Testis (tissue), 2 donors: ENCODE measurements at regions not wholly inside any gene's neighbourhood (a gene's known extent, or its start where the extent isn't known, plus 50 kb on each side); places are given as distances from the start of the nearest gene placed in this dataset.

Source experiments
- DNase-seq: peaks from one replicate; pipeline ENCODE4 v3.0.0-alpha.2; 2019
- H3K27ac ChIP-seq, 2 donors: fragments of 200-600 bp; sonication (generic); one replicate each; pipeline ENCODE4 v1.5.1; 2019
- H3K27me3 ChIP-seq: fragments of 200-600 bp; sonication (generic); one replicate; pipeline ENCODE4 v1.5.1; 2019
- H3K36me3 ChIP-seq: fragments of 200-600 bp; sonication (generic); one replicate; pipeline ENCODE4 v1.5.1; 2017; ENCODE audit warnings: low read depth; ENCODE audit errors: missing control alignments
- H3K4me1 ChIP-seq: fragments of 200-600 bp; sonication (generic); one replicate; pipeline ENCODE4 v1.5.1; 2019
- H3K4me3 ChIP-seq, 2 donors: fragments of 200-600 bp; sonication (generic); one replicate each; pipeline ENCODE4 v1.5.1; 2017 to 2019
- H3K9me3 ChIP-seq: fragments of 200-600 bp; sonication (generic); one replicate; pipeline ENCODE4 v1.5.1; 2017
- CTCF ChIP-seq, 3 experiments: fragments of 450-650 bp in 2 of 3; fragments of 200-600 bp in 1 of 3; sonication (generic) in 1 of 3; IDR thresholded peaks; one replicate each; pipeline ENCODE4 v1.5.1; 2016 to 2019; ENCODE audit warnings: antibody characterized with exemption in 3 of 3, mild to moderate bottlenecking in 2 of 3, moderate library complexity in 1 of 3
- POLR2A ChIP-seq: fragments of 450-650 bp; IDR thresholded peaks from one replicate; pipeline ENCODE4 v1.6.1; 2017; ENCODE audit warnings: antibody characterized with exemption, mild to moderate bottlenecking, moderate library complexity
- WGBS, 2 donors: methylation state at CpG; one replicate each; pipeline ENCODE4 v1.1.5; 2018; 5-methylcytosine and 5-hydroxymethylcytosine counted together
- intact Hi-C: fragments of 100-400 bp; cut with DNase I; formaldehyde crosslinking; loops from one replicate; pipeline ENCODE4 v1.15.1; 2023; ENCODE audit warnings: low total_unique reads

DNA sequence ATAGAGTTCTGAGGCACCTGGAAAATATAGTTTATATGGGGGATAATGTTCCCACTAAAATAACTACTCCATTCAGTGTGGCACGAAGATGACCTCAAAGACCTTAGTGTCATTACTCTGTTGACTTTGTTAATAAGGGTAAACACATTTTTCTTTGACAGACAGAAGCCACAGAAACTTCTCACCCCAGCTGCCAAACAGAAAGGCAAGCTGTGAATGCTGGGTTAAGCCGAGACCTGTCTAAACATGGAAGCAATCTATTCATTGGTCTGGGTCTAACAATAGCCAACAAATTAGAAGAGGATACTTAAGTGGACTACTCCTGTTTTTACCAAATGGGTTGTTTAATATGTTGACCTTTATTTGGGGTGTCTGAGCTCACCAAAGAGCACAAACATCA lies 171.4 kb downstream of the TLE1 start:
- Histone ChIP-seq H3K36me3 (no peaks in the 10 kb centered on the region), H3K9me3 (no peaks in the 10 kb centered on the region), H3K4me1 (no peaks in the 10 kb centered on the region), H3K4me3 (no peak overlapping the region), H3K27ac (no peak overlapping the region), H3K27me3 (no peaks in the 10 kb centered on the region)
- DNase-seq = no peak
- intact Hi-C loops = no loop called here
- WGBS, 2 donors = 83 to 90% methylated on average over 2 of the region's 2 CpGs
- TF ChIP-seq CTCF (IDR thresholded peaks at IDR 0.05) = no peak
- no peak for TF ChIP-seq POLR2A

GRCh38 chr9:81513059-81513458 lies 176.3 kb downstream of the TLE1 start:
- 72 to 74% methylated on average over 2 of the region's 2 CpGs for WGBS, 2 donors
- Histone ChIP-seq H3K36me3 (no peaks in the 10 kb centered on the region), H3K27ac (no peak overlapping the region), H3K4me1 (no peaks in the 10 kb centered on the region), H3K27me3 (no peaks in the 10 kb centered on the region), H3K9me3 (no peaks in the 10 kb centered on the region), H3K4me3 (no peak overlapping the region)
- intact Hi-C loops = no loop called here
- DNase-seq = no peak
- TF ChIP-seq CTCF (IDR thresholded peaks at IDR 0.05) (no peak), POLR2A (no peak)

DNA sequence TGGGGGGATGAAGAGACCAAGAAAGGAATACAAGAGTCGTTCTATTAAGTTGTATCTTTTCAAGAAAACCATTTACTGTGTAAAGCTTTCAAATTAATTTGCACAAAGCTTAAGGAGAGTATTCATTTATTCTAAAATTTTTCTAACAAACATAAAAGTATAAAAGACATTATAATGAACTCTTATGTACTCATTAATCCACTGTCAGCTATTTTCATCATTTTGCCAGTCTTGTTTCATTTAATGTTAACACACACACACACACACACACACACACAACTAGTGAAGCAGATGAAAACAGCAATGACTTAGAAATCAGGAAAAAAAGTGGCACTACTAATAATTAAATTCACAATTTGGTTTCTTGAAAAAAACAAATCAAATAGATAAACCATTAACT lies 176.7 kb downstream of the TLE1 start:
- intact Hi-C loops = no loop called here
- 84 to 91% methylated on average over 1 of the region's 1 CpG for WGBS, 2 donors

GRCh38 chr9:81508476-81508875 lies 180.9 kb downstream of the TLE1 start:
- no peak for DNase-seq
- no peaks in the 10 kb centered on the region for H3K27me3 ChIP-seq
- H3K4me1 ChIP-seq = no peaks in the 10 kb centered on the region
- WGBS, 2 donors = 77 to 84% methylated on average over 9 to 12 of the region's 12 CpGs
- H3K36me3 ChIP-seq = no peaks in the 10 kb centered on the region
- TF ChIP-seq POLR2A = no peak
- TF ChIP-seq CTCF (IDR thresholded peaks at IDR 0.05) = no peak
- no peak overlapping the region for H3K4me3 ChIP-seq
- no peak overlapping the region for H3K27ac ChIP-seq
- H3K9me3 ChIP-seq = no peaks in the 10 kb centered on the region
- intact Hi-C loops = no loop called here

More for the DNA sequence above, 176.7 kb downstream of the TLE1 start:
- DNase-seq = no peak
- Histone ChIP-seq H3K4me3 (no peak overlapping the region), H3K4me1 (no peaks in the 10 kb centered on the region), H3K36me3 (no peaks in the 10 kb centered on the region), H3K27ac (no peak overlapping the region), H3K9me3 (no peaks in the 10 kb centered on the region), H3K27me3 (no peaks in the 10 kb centered on the region)
- TF ChIP-seq POLR2A (no peak), CTCF (IDR thresholded peaks at IDR 0.05) (no peak)

DNA sequence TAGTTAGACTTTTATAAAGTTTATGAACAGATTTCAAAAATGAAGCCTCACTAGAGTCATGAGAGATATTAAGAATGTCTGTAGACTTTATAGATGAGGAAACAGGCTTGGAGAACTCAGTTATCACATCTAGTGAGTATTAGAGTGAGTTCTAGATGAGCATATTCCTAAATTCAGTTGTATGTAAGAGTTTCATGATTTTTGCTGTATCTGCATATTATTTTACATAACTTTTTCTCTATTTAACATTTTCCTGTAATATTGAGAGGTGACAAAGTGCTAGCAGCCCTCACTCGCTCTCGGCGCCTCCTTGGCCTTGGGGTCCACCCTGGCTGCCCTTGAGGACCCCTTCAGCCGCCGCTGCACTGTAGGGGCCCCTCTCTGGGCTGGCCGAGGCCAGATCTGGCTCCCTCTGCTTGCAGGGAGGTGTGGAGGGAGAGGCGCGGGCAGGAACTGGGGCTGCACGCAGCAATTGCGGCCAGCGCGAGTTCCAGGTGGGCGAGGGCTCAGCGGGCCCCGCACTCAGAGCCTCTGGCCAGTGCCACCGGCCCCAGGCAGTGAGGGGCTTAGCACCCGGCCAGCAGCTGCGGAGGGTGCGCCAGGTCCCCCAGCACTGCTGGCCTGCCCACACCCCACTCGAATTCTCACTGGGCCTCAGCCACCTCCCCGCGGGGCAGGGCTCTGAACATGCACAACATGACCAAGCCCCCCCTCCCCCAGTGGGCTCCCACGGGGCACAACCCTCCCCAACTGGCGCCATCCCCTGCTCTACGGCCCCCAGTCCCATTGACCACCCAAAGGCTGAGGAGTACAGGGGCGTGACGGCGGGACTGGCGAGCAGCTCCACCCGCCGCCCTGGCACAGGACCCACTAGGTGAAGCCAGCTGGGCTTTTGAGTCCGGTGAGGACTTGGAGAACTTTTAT lies 182.1 kb downstream of the TLE1 start:
- H3K27me3 ChIP-seq = no peaks in the 10 kb centered on the region
- H3K36me3 ChIP-seq = no peaks in the 10 kb centered on the region
- H3K4me1 ChIP-seq = no peaks in the 10 kb centered on the region
- H3K4me3 ChIP-seq = peak overlapping the region; percentile 21 to 38
- intact Hi-C loops = no loop called here
- no peaks in the 10 kb centered on the region for H3K9me3 ChIP-seq
- TF ChIP-seq CTCF (IDR thresholded peaks at IDR 0.05) (no peak), POLR2A (no peak)
- WGBS, 2 donors = 71 to 75% methylated on average over 10 to 27 of the region's 32 CpGs
- H3K27ac ChIP-seq = no peak overlapping the region
- no peak for DNase-seq
